HepG2 (cell line): ENCODE measurements at regions not wholly inside any gene's neighbourhood (a gene's known extent, or its start where the extent isn't known, plus 50 kb on each side); places are given as distances from the start of the nearest gene placed in this dataset.

Experiments
- ASH2L ChIP-seq: fragments of 300-600, 200-600 bp; sonication (generic); IDR thresholded peaks from 2 replicates; pipeline ENCODE4 v1.7.0; 2017; ENCODE audit warnings: low read depth, mild to moderate bottlenecking, moderate library complexity, mixed read lengths, low read length; ENCODE audit not compliant: insufficient read length
- HIVEP1 ChIP-seq: sonication (generic); formaldehyde crosslinking; IDR thresholded peaks from 2 replicates; pipeline ENCODE4 v1.4.0; 2020; ENCODE audit warnings: mild to moderate bottlenecking, missing genetic modification reagents
- PPARG ChIP-seq: conservative IDR thresholded peaks from 2 replicates; pipeline ENCODE4 v1.6.1; 2016; ENCODE audit warnings: missing biosample characterization, missing genetic modification reagents
- RAD51 ChIP-seq: fragments of 450-650 bp; IDR thresholded peaks from 2 replicates; pipeline ENCODE4 v1.6.1; 2016; ENCODE audit warnings: borderline replicate concordance
- RFX1 ChIP-seq: fragments of 450-650 bp; IDR thresholded peaks from 2 replicates; pipeline ENCODE4 v1.6.1; 2017
- RNF2 ChIP-seq: fragments of 450-650 bp; conservative IDR thresholded peaks from 2 replicates; pipeline ENCODE4 v1.6.1; 2016; ENCODE audit warnings: low read depth
- SNAPC4 ChIP-seq: sonication (generic); formaldehyde crosslinking; IDR thresholded peaks from 2 replicates; pipeline ENCODE4 v1.4.0; 2020; ENCODE audit warnings: mild to moderate bottlenecking, missing genetic modification reagents
- SRSF9 ChIP-seq: fragments of 200-400 bp; formaldehyde crosslinking; IDR thresholded peaks from 2 replicates; pipeline ENCODE4 v1.6.1; 2018; ENCODE audit warnings: borderline replicate concordance, mild to moderate bottlenecking, low read depth, low read length; ENCODE audit not compliant: insufficient read depth, poor library complexity, severe bottlenecking
- TBP ChIP-seq: sonication (generic); formaldehyde crosslinking; IDR thresholded peaks from 2 replicates; pipeline ENCODE4 v1.5.0; 2020; ENCODE audit warnings: missing genetic modification reagents
- TBX2 ChIP-seq: sonication (generic); formaldehyde crosslinking; IDR thresholded peaks from 2 replicates; pipeline ENCODE4 v1.5.0; 2020; ENCODE audit warnings: missing genetic modification reagents, mild to moderate bottlenecking, borderline replicate concordance
- ZBED4 ChIP-seq: sonication (generic); formaldehyde crosslinking; IDR thresholded peaks from 2 replicates; pipeline ENCODE4 v1.4.0; 2020; ENCODE audit warnings: missing genetic modification reagents, borderline replicate concordance
- ZBTB21 ChIP-seq: sonication (generic); formaldehyde crosslinking; IDR thresholded peaks from 2 replicates; pipeline ENCODE4 v1.4.0; 2020; ENCODE audit warnings: missing genetic modification reagents
- ZBTB25 ChIP-seq: IDR thresholded peaks from 2 replicates; pipeline ENCODE4 v1.6.1; 2018; ENCODE audit warnings: missing genetic modification reagents
- ZBTB3 ChIP-seq: sonication (generic); formaldehyde crosslinking; IDR thresholded peaks from 2 replicates; pipeline ENCODE4 v1.4.0; 2020; ENCODE audit warnings: low read depth, mild to moderate bottlenecking, moderate library complexity, missing genetic modification reagents, borderline replicate concordance
- ZMYM2 ChIP-seq: sonication (generic); formaldehyde crosslinking; IDR thresholded peaks from 2 replicates; pipeline ENCODE4 v1.8.0; 2022; ENCODE audit warnings: mild to moderate bottlenecking, missing genetic modification reagents
- ZNF678 ChIP-seq: sonication (generic); formaldehyde crosslinking; IDR thresholded peaks from 2 replicates; pipeline ENCODE4 v1.4.0; 2020; ENCODE audit warnings: mild to moderate bottlenecking, missing genetic modification reagents
- ZXDC ChIP-seq: sonication (generic); formaldehyde crosslinking; IDR thresholded peaks from 2 replicates; pipeline ENCODE4 v1.5.0; 2020; ENCODE audit warnings: mild to moderate bottlenecking, missing genetic modification reagents

- TF ChIP-seq ZBED4 = peak; percentile 60; the same call in 1 of the 2 replicates
- TF ChIP-seq ZBTB25 (CRISPR knock-in tag) = peak; percentile 55; the same call in 1 of the 2 replicates
- TF ChIP-seq ZBTB3 (CRISPR knock-in tag) = peak; percentile 32; the same call in 1 of the 2 replicates
- peak; percentile 46; the same call in 1 of the 2 replicates for TF ChIP-seq ZBTB21
- peak; percentile 66; the same call in 1 of the 2 replicates for TF ChIP-seq ZMYM2
- no peak for TF ChIP-seq RFX1
- TF ChIP-seq SNAPC4 (CRISPR knock-in tag) = 0 out of 2 replicates have a peak, but pooled peaks have one; percentile 45
- peak; percentile 52; the same call in 1 of the 2 replicates for TF ChIP-seq ZNF678
- peak; percentile 94 for TF ChIP-seq TBX2 (CRISPR knock-in tag)
- no peak for TF ChIP-seq TBP (CRISPR knock-in tag)
- peak; percentile 59 for TF ChIP-seq PPARG
- peak; percentile 68 for TF ChIP-seq RNF2
- peak; percentile 41; the same call in 1 of the 2 replicates for TF ChIP-seq ZXDC (CRISPR knock-in tag)
- TF ChIP-seq ASH2L = peak; percentile 45
- TF ChIP-seq RAD51 = no peak
- peak; percentile 63 for TF ChIP-seq HIVEP1 (CRISPR knock-in tag)
- no peak for TF ChIP-seq SRSF9
Measured at GRCh38 chr1:40919475-40920011, 57.4 kb upstream of the CITED4 start (continued).
